Suprapubic skin (tissue), 3 donors: ENCODE measurements at regions not wholly inside any gene's neighbourhood (a gene's known extent, or its start where the extent isn't known, plus 50 kb on each side); places are given as distances from the start of the nearest gene placed in this dataset.

Experiments
- CTCF ChIP-seq, 2 donors: fragments of 200-600 bp in 1 of 2; fragments of 450-650 bp in 1 of 2; sonication (generic) in 1 of 2; IDR thresholded peaks; one replicate each; pipeline ENCODE4 v1.5.1; 2016 to 2019; ENCODE audit warnings: antibody characterized with exemption in 2 of 2, mild to moderate bottlenecking in 1 of 2, moderate library complexity in 1 of 2
- POLR2AphosphoS5 ChIP-seq, 3 donors: sonication (generic); formaldehyde crosslinking; IDR thresholded peaks; one replicate each; pipeline ENCODE4 v1.6.1; 2017; ENCODE audit warnings: antibody characterized with exemption in 3 of 3

GRCh38 chr1:168365719-168366479, 85.2 kb downstream of the TBX19 start:
- TF ChIP-seq CTCF (IDR thresholded peaks at IDR 0.05) (no peak), POLR2AphosphoS5 (IDR thresholded peaks at IDR 0.05) (no peak)
